ENCODE measurements at regions not wholly inside any gene's neighbourhood (a gene's known extent, or its start where the extent isn't known, plus 50 kb on each side); places are given as distances from the start of the nearest gene placed in this dataset.

DNA sequence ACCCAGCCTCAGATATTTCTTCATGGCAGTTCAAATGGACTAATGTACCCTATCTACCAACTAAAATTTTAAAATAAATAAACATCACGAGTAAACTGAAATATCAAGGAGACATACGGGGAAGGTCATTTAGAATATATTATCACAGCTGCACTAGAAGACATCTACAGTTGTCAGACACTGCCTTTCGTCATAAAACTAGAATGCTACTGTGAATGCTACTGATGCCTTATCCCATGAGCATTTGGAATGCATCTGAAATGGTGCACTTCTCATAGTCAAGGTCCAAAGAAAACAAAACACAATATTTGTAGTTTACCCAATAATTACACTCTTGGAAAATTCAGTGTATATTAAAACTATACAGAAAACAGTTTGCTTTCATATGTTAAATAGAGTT is 165.2 kb downstream of the MREG start:
- H3K27ac ChIP-seq (ENCODE audit: low read depth, low read length, severe bottlenecking) = no peak overlapping the region
- WGBS, 2 experiments (ENCODE audit: insufficient coverage in 2 of 2) = 75 to 90% methylated on average over 1 to 2 of the region's 3 CpGs
- H3K4me3 ChIP-seq (ENCODE audit: extremely low read depth, insufficient read depth, low read length, poor library complexity, severe bottlenecking) = no peak overlapping the region
- peaks cover 4% of the 10 kb centered on the region for H3K9me3 ChIP-seq (ENCODE audit: control insufficient read depth, low read length)
- no peaks in the 10 kb centered on the region for H3K36me3 ChIP-seq (ENCODE audit: control insufficient read depth, insufficient read depth, low read length)
- no peaks in the 10 kb centered on the region for H3K4me1 ChIP-seq (ENCODE audit: control insufficient read depth, insufficient read depth, low read length, poor library complexity, severe bottlenecking)

- Histone ChIP-seq H3K4me3 (ENCODE audit: extremely low read depth, insufficient read depth, low read length, poor library complexity, severe bottlenecking) (no peak overlapping the region), H3K36me3 (ENCODE audit: control insufficient read depth, insufficient read depth, low read length) (no peaks in the 10 kb centered on the region), H3K27ac (ENCODE audit: low read depth, low read length, severe bottlenecking) (no peak overlapping the region), H3K4me1 (ENCODE audit: control insufficient read depth, insufficient read depth, low read length, poor library complexity, severe bottlenecking) (no peaks in the 10 kb centered on the region), H3K9me3 (ENCODE audit: control insufficient read depth, low read length) (no peaks in the 10 kb centered on the region)
- 93 to 95% methylated on average over 5 of the region's 6 CpGs for WGBS, 2 experiments (ENCODE audit: insufficient coverage in 2 of 2)
Observed at GRCh38 chr2:215847718-215848117, 165.6 kb downstream of the MREG start.

DNA sequence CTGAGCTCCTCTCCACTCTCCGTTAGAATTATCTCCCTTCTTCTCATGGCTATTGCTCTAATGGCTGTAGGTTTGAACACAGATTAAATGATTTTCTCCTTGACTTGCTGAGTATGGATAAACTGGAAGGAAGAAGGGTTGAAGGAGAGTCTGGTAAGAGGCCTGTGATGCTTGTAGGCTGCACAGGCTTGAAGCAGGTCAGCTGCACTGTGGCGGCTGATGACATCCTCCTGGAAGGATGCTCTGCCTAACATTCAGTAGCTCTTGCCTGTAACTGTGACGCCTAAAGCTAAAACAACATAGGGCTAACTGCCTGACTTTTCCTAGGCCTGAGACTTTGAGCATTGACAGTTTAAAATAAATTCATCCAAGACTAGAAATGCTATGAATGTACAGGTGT is 166.3 kb downstream of the MREG start:
- WGBS, 2 experiments (ENCODE audit: insufficient coverage in 2 of 2) = 92 to 94% methylated on average over 2 of the region's 3 CpGs
- H3K9me3 ChIP-seq (ENCODE audit: control insufficient read depth, low read length) = no peaks in the 10 kb centered on the region
- no peak overlapping the region for H3K27ac ChIP-seq (ENCODE audit: low read depth, low read length, severe bottlenecking)
- no peaks in the 10 kb centered on the region for H3K4me1 ChIP-seq (ENCODE audit: control insufficient read depth, insufficient read depth, low read length, poor library complexity, severe bottlenecking)
- no peaks in the 10 kb centered on the region for H3K36me3 ChIP-seq (ENCODE audit: control insufficient read depth, insufficient read depth, low read length)
- H3K4me3 ChIP-seq (ENCODE audit: extremely low read depth, insufficient read depth, low read length, poor library complexity, severe bottlenecking) = no peak overlapping the region

DNA sequence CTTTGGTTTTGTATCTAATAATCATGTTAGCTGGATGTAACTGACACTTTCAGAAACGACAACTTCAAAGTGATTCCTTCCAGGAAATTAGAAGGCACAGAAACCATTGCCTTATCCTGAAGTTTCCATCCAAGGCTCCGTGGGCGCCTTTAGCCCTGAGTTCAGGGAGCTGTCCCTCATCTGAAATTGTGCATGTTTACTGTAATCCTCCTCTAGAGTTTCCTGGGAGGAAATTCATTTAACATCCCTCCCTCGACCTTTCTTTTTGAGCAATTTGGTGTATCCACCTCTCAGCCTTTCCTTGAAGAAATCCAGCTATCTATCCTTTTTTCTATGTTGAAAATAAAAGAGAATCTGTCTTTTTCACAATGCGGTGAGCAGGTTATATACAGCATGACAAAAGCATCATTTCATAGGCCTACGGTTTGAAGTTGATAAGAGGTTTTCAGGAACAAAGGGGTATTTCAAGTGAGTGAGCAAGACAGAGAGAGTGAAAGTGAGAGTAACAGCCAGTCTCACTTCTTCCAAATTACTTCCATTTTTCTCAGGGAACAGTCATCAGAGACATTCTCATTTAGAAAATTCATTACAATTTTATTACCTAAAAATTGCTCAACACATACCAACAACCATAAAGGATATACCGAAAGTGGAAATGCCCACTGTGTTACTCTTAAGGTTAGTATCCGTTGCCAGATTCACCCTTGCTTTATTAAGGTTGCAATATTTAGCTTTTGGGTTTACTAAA is 167.3 kb downstream of the MREG start:
- H3K9me3 ChIP-seq (ENCODE audit: control insufficient read depth, low read length) = no peaks in the 10 kb centered on the region

DNA sequence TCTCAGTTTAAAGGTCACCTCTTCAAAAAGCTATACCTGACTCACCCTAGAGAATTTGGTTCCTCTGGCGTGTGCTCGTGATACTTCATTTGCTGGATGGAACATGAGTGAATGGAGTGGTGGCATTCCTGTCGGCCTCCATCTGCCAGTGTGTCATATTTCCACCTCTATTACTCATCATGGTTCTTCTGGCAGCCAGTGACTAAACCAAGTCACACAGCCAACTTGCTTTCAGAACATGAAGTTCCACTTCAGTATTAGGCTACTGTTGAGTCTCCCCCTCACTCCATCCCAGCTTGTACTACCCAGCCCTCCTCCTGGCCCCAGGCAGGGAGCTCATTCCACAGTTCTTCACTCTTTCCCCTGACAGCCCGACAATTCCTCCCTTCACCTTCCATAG is 169.8 kb downstream of the MREG start:
- no peaks in the 10 kb centered on the region for H3K36me3 ChIP-seq (ENCODE audit: control insufficient read depth, insufficient read depth, low read length)
- 80% methylated on average over 1 of the region's 4 CpGs; no CpG with 5 or more reads in 1 of the 2 experiments for WGBS, 2 experiments (ENCODE audit: insufficient coverage in 2 of 2)
- no peaks in the 10 kb centered on the region for H3K4me1 ChIP-seq (ENCODE audit: control insufficient read depth, insufficient read depth, low read length, poor library complexity, severe bottlenecking)
- no peaks in the 10 kb centered on the region for H3K9me3 ChIP-seq (ENCODE audit: control insufficient read depth, low read length)
- H3K4me3 ChIP-seq (ENCODE audit: extremely low read depth, insufficient read depth, low read length, poor library complexity, severe bottlenecking) = no peak overlapping the region
- no peak overlapping the region for H3K27ac ChIP-seq (ENCODE audit: low read depth, low read length, severe bottlenecking)

More for the DNA sequence above, 167.3 kb downstream of the MREG start:
- WGBS, 2 experiments (ENCODE audit: insufficient coverage in 2 of 2) = 92 to 93% methylated on average over 2 to 4 of the region's 8 CpGs
- H3K4me1 ChIP-seq (ENCODE audit: control insufficient read depth, insufficient read depth, low read length, poor library complexity, severe bottlenecking) = no peaks in the 10 kb centered on the region
- no peaks in the 10 kb centered on the region for H3K36me3 ChIP-seq (ENCODE audit: control insufficient read depth, insufficient read depth, low read length)
- H3K4me3 ChIP-seq (ENCODE audit: extremely low read depth, insufficient read depth, low read length, poor library complexity, severe bottlenecking) = no peak overlapping the region
- no peak overlapping the region for H3K27ac ChIP-seq (ENCODE audit: low read depth, low read length, severe bottlenecking)

GRCh38 chr2:215841175-215841816 is 172.1 kb downstream of the MREG start:
- Histone ChIP-seq H3K4me3 (ENCODE audit: extremely low read depth, insufficient read depth, low read length, poor library complexity, severe bottlenecking) (no peak overlapping the region), H3K4me1 (ENCODE audit: control insufficient read depth, insufficient read depth, low read length, poor library complexity, severe bottlenecking) (no peaks in the 10 kb centered on the region), H3K27ac (ENCODE audit: low read depth, low read length, severe bottlenecking) (no peak overlapping the region), H3K36me3 (ENCODE audit: control insufficient read depth, insufficient read depth, low read length) (no peaks in the 10 kb centered on the region), H3K9me3 (ENCODE audit: control insufficient read depth, low read length) (no peaks in the 10 kb centered on the region)
- 93 to 94% methylated on average over 3 of the region's 5 CpGs for WGBS, 2 experiments (ENCODE audit: insufficient coverage in 2 of 2)

DNA sequence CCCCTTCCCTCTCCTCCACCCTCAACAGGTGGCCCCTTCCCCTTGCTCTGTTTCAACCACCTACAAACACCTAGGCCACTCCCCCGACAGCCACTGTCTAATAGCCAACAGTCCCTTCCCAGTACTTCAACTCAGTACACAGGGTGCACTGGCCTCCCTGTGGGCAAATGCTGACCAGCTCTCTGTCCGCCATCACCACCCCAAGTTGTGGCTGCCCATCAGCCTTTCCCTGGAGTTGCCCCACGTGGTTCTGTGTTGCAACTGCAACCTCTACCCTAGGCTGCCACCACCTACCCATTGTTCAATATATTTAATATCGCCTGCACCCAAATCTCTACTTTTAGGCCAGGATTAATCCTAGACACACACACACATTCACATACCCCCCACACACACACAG is 173.5 kb downstream of the MREG start:
- 81 to 92% methylated on average over 4 of the region's 4 CpGs for WGBS, 2 experiments (ENCODE audit: insufficient coverage in 2 of 2)
- Histone ChIP-seq H3K4me3 (ENCODE audit: extremely low read depth, insufficient read depth, low read length, poor library complexity, severe bottlenecking) (no peak overlapping the region), H3K4me1 (ENCODE audit: control insufficient read depth, insufficient read depth, low read length, poor library complexity, severe bottlenecking) (no peaks in the 10 kb centered on the region), H3K9me3 (ENCODE audit: control insufficient read depth, low read length) (no peaks in the 10 kb centered on the region), H3K36me3 (ENCODE audit: control insufficient read depth, insufficient read depth, low read length) (no peaks in the 10 kb centered on the region), H3K27ac (ENCODE audit: low read depth, low read length, severe bottlenecking) (no peak overlapping the region)

DNA sequence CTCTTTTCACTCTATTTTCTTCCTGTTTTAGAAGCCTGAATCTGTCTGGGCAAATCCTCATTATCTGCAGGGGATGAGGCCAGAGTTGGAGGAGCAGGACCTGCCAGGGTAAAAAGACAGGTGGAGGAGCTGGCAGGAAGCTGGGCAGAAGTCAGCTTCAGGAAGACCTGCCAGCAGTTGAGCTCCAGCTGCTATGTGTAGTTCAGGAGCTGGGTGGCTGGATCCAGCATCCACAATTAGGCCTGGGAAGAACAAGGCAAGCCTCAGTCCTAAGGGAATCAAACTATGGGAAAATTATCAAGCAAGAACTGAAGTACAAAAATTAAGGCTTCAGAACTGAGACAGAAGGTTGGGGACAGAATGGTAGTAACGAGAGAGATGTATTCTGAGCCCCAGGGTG is 174.0 kb downstream of the MREG start:
- WGBS, 2 experiments (ENCODE audit: insufficient coverage in 2 of 2) = 100% methylated on average over 1 of the region's 1 CpG
- no peak overlapping the region for H3K27ac ChIP-seq (ENCODE audit: low read depth, low read length, severe bottlenecking)
- no peaks in the 10 kb centered on the region for H3K9me3 ChIP-seq (ENCODE audit: control insufficient read depth, low read length)
- no peaks in the 10 kb centered on the region for H3K36me3 ChIP-seq (ENCODE audit: control insufficient read depth, insufficient read depth, low read length)
- no peaks in the 10 kb centered on the region for H3K4me1 ChIP-seq (ENCODE audit: control insufficient read depth, insufficient read depth, low read length, poor library complexity, severe bottlenecking)
- H3K4me3 ChIP-seq (ENCODE audit: extremely low read depth, insufficient read depth, low read length, poor library complexity, severe bottlenecking) = no peak overlapping the region

GRCh38 chr2:215836881-215837280 is 176.5 kb downstream of the MREG start:
- Histone ChIP-seq H3K27ac (ENCODE audit: low read depth, low read length, severe bottlenecking) (no peak overlapping the region), H3K4me3 (ENCODE audit: extremely low read depth, insufficient read depth, low read length, poor library complexity, severe bottlenecking) (no peak overlapping the region), H3K9me3 (ENCODE audit: control insufficient read depth, low read length) (no peaks in the 10 kb centered on the region), H3K4me1 (ENCODE audit: control insufficient read depth, insufficient read depth, low read length, poor library complexity, severe bottlenecking) (peaks cover 15% of the 10 kb centered on the region), H3K36me3 (ENCODE audit: control insufficient read depth, insufficient read depth, low read length) (no peaks in the 10 kb centered on the region)
- 80 to 100% methylated on average over 1 of the region's 4 CpGs for WGBS, 2 experiments (ENCODE audit: insufficient coverage in 2 of 2)

DNA sequence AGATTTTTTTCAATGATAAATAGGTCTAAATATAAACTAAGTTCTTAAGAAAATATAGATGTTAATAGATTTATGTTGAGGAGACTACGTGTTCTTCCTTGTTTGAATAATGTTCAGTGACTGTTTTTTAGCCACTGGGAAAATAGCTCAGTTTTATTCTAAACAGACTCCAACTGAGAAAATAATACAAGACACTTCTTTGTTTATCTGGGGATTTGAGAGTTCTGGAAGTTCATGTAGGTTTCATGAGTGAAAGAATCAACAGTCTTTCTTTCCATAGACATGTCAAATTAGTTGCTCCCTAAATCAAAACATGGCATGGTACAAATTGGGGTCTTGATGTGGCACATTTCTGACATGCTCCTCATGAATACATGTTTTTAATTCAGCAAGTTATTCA is 177.7 kb downstream of the MREG start:
- Histone ChIP-seq H3K36me3 (ENCODE audit: control insufficient read depth, insufficient read depth, low read length) (no peaks in the 10 kb centered on the region), H3K4me1 (ENCODE audit: control insufficient read depth, insufficient read depth, low read length, poor library complexity, severe bottlenecking) (peaks cover 23% of the 10 kb centered on the region), H3K27ac (ENCODE audit: low read depth, low read length, severe bottlenecking) (no peak overlapping the region), H3K4me3 (ENCODE audit: extremely low read depth, insufficient read depth, low read length, poor library complexity, severe bottlenecking) (no peak overlapping the region), H3K9me3 (ENCODE audit: control insufficient read depth, low read length) (no peaks in the 10 kb centered on the region)
- WGBS, 2 experiments (ENCODE audit: insufficient coverage in 2 of 2) = no CpG with 5 or more reads among the region's 1 CpG

GRCh38 chr2:215835231-215835630 is 178.1 kb downstream of the MREG start:
- Histone ChIP-seq H3K27ac (ENCODE audit: low read depth, low read length, severe bottlenecking) (no peak overlapping the region), H3K36me3 (ENCODE audit: control insufficient read depth, insufficient read depth, low read length) (no peaks in the 10 kb centered on the region), H3K4me3 (ENCODE audit: extremely low read depth, insufficient read depth, low read length, poor library complexity, severe bottlenecking) (no peak overlapping the region), H3K4me1 (ENCODE audit: control insufficient read depth, insufficient read depth, low read length, poor library complexity, severe bottlenecking) (peaks cover 23% of the 10 kb centered on the region), H3K9me3 (ENCODE audit: control insufficient read depth, low read length) (no peaks in the 10 kb centered on the region)
- WGBS, 2 experiments (ENCODE audit: insufficient coverage in 2 of 2) = no CpG with 5 or more reads among the region's 1 CpG
